EH (cell line): ENCODE measurements at regions not wholly inside any gene's neighbourhood (a gene's known extent, or its start where the extent isn't known, plus 50 kb on each side); places are given as distances from the start of the nearest gene placed in this dataset.
A peak's percentile ranks its signal among the peaks of the same experiment; 100 is the strongest.

Source experiments
- DNase-seq: peaks from one replicate; pipeline ENCODE4 v3.0.0-alpha.2; 2015; ENCODE audit warnings: low read depth

- no peak for DNase-seq
These were observed 904.8 kb upstream of the POT1 start for GRCh38 chr7:125834421-125834820.

GRCh38 chr7:125833839-125834238, 904.2 kb upstream of the POT1 start:
- no peak for DNase-seq

GRCh38 chr7:125830743-125831142, 901.1 kb upstream of the POT1 start:
- DNase-seq, result no peak

- no peak for DNase-seq
These were observed 898.6 kb upstream of the POT1 start for GRCh38 chr7:125828153-125828700.

- no peak for DNase-seq
These were observed 893.9 kb upstream of the POT1 start for GRCh38 chr7:125823538-125823937.

- DNase-seq, result no peak
These were observed 890.9 kb upstream of the POT1 start for GRCh38 chr7:125820495-125820894.

- no peak for DNase-seq
These were observed 884.5 kb upstream of the POT1 start for GRCh38 chr7:125814100-125814499.

- peak; percentile 1 for DNase-seq
These were observed 876.9 kb upstream of the POT1 start for GRCh38 chr7:125806491-125806890.

GRCh38 chr7:125804273-125804672, 874.6 kb upstream of the POT1 start:
- DNase-seq, result no peak

GRCh38 chr7:125780153-125780552, 850.5 kb upstream of the POT1 start:
- DNase-seq, result no peak

- no peak for DNase-seq
These were observed 845.7 kb upstream of the POT1 start for GRCh38 chr7:125775317-125775716.

GRCh38 chr7:125773113-125773785, 843.6 kb upstream of the POT1 start:
- DNase-seq, result no peak

GRCh38 chr7:125747966-125748365, 818.3 kb upstream of the POT1 start:
- no peak for DNase-seq

- no peak for DNase-seq
These were observed 816.9 kb upstream of the POT1 start for GRCh38 chr7:125746510-125746909.

GRCh38 chr7:125727215-125727614, 797.6 kb upstream of the POT1 start:
- no peak for DNase-seq

- no peak for DNase-seq
These were observed 766.0 kb upstream of the POT1 start for GRCh38 chr7:125695626-125696025.

- DNase-seq, result no peak
These were observed 753.5 kb upstream of the POT1 start for GRCh38 chr7:125683156-125683555.

- DNase-seq, result no peak
These were observed 751.9 kb upstream of the POT1 start for GRCh38 chr7:125681508-125681907.

GRCh38 chr7:125678771-125679170, 749.1 kb upstream of the POT1 start:
- no peak for DNase-seq

- no peak for DNase-seq
These were observed 746.0 kb upstream of the POT1 start for GRCh38 chr7:125675640-125676039.

- no peak for DNase-seq
These were observed 745.5 kb upstream of the POT1 start for GRCh38 chr7:125675169-125675568.

- no peak for DNase-seq
These were observed 741.4 kb upstream of the POT1 start for GRCh38 chr7:125670926-125671572.

GRCh38 chr7:125668321-125668993, 738.8 kb upstream of the POT1 start:
- DNase-seq, result no peak
